ENCODE measurements at regions not wholly inside any gene's neighbourhood (a gene's known extent, or its start where the extent isn't known, plus 50 kb on each side); places are given as distances from the start of the nearest gene placed in this dataset.

GRCh38 chr4:126772662-126773061 is 860.1 kb upstream of the INTU start:
- Mint-ChIP-seq H3K4me1 (peaks cover 9% of the 10 kb centered on the region), H3K36me3 (ENCODE audit: low read depth) (no peaks in the 10 kb centered on the region), H3K27me3 (ENCODE audit: low read depth) (no peaks in the 10 kb centered on the region), H3K9me3 (peaks cover 3% of the 10 kb centered on the region), H3K4me3 (no peak overlapping the region), H3K27ac (ENCODE audit: unreplicated experiment) (no peak overlapping the region)
- DNase-seq (ENCODE audit: low read depth, low spot score): no peak
- TF ChIP-seq CTCF (conservative IDR thresholded peaks at IDR 0.05): no peak

- Mint-ChIP-seq H3K36me3 (ENCODE audit: low read depth) (no peaks in the 10 kb centered on the region), H3K9me3 (peaks cover 3% of the 10 kb centered on the region), H3K4me1 (peaks cover 9% of the 10 kb centered on the region), H3K4me3 (no peak overlapping the region), H3K27ac (ENCODE audit: unreplicated experiment) (no peak overlapping the region), H3K27me3 (ENCODE audit: low read depth) (no peaks in the 10 kb centered on the region)
- no peak for DNase-seq (ENCODE audit: low read depth, low spot score)
- no peak for TF ChIP-seq CTCF (conservative IDR thresholded peaks at IDR 0.05)
Observed at GRCh38 chr4:126775485-126776106, 857.2 kb upstream of the INTU start.

- peaks cover 9% of the 10 kb centered on the region for H3K4me1 Mint-ChIP-seq
Observed at GRCh38 chr4:126776361-126776760, 856.4 kb upstream of the INTU start.

GRCh38 chr4:126777649-126778048 is 855.1 kb upstream of the INTU start:
- TF ChIP-seq CTCF (conservative IDR thresholded peaks at IDR 0.05): no peak
- H3K27me3 Mint-ChIP-seq (ENCODE audit: low read depth): no peaks in the 10 kb centered on the region
- peaks cover 9% of the 10 kb centered on the region for H3K4me1 Mint-ChIP-seq
- H3K36me3 Mint-ChIP-seq (ENCODE audit: low read depth): no peaks in the 10 kb centered on the region
- no peak overlapping the region for H3K27ac Mint-ChIP-seq (ENCODE audit: unreplicated experiment)
- H3K9me3 Mint-ChIP-seq: no peaks in the 10 kb centered on the region
- H3K4me3 Mint-ChIP-seq: no peak overlapping the region
- no peak for DNase-seq (ENCODE audit: low read depth, low spot score)

More at GRCh38 chr4:126776361-126776760, 856.4 kb upstream of the INTU start:
- no peaks in the 10 kb centered on the region for H3K27me3 Mint-ChIP-seq (ENCODE audit: low read depth)
- H3K4me3 Mint-ChIP-seq: no peak overlapping the region
- no peaks in the 10 kb centered on the region for H3K36me3 Mint-ChIP-seq (ENCODE audit: low read depth)
- DNase-seq (ENCODE audit: low read depth, low spot score): no peak
- H3K27ac Mint-ChIP-seq (ENCODE audit: unreplicated experiment): no peak overlapping the region
- H3K9me3 Mint-ChIP-seq: peaks cover 3% of the 10 kb centered on the region
- no peak for TF ChIP-seq CTCF (conservative IDR thresholded peaks at IDR 0.05)

- Mint-ChIP-seq H3K27ac (ENCODE audit: unreplicated experiment) (no peak overlapping the region), H3K4me1 (peaks cover 9% of the 10 kb centered on the region), H3K27me3 (ENCODE audit: low read depth) (no peaks in the 10 kb centered on the region), H3K9me3 (no peaks in the 10 kb centered on the region), H3K36me3 (ENCODE audit: low read depth) (no peaks in the 10 kb centered on the region), H3K4me3 (no peak overlapping the region)
- no peak for DNase-seq (ENCODE audit: low read depth, low spot score)
- TF ChIP-seq CTCF (conservative IDR thresholded peaks at IDR 0.05): no peak
Observed at GRCh38 chr4:126778348-126778747, 854.4 kb upstream of the INTU start.

All from neural crest cell (in vitro differentiated cells).